OCI-LY3 (cell line): ENCODE measurements at regions not wholly inside any gene's neighbourhood (a gene's known extent, or its start where the extent isn't known, plus 50 kb on each side); places are given as distances from the start of the nearest gene placed in this dataset.

Experiments used
- H2AFZ ChIP-seq: fragments of 200-600, 300-600 bp; shearing (Covaris generic); 2 replicates; pipeline ENCODE4 v1.6.0; 2014; ENCODE audit warnings: antibody characterized with exemption, low read depth, low read length
- H3K27ac ChIP-seq: fragments of 200-600, 300-600 bp; sonication (generic); 2 replicates; pipeline ENCODE4 v1.5.1; 2014; ENCODE audit warnings: mild to moderate bottlenecking, low read length, moderate library complexity, mixed read lengths
- H3K27me3 ChIP-seq: fragments of 200-600, 300-600 bp; sonication (generic); 2 replicates; pipeline ENCODE4 v1.6.1; 2014; ENCODE audit warnings: low read depth, low read length, mixed read lengths
- H3K36me3 ChIP-seq: fragments of 200-600, 300-600 bp; sonication (generic); replicated peaks from 2 replicates; pipeline ENCODE3; 2014; ENCODE audit warnings: low read depth, low read length, mixed read lengths
- H3K4me1 ChIP-seq: fragments of 300-600, 200-600 bp; sonication (generic); 2 replicates; pipeline ENCODE4 v1.6.1; 2014; ENCODE audit warnings: low read length, mixed read lengths
- H3K4me2 ChIP-seq: fragments of 200-600, 300-600 bp; sonication (generic); 2 replicates; pipeline ENCODE4 v1.6.1; 2014; ENCODE audit warnings: low read length, mixed read lengths
- H3K4me3 ChIP-seq: fragments of 300-600, 200-600 bp; sonication (generic); 2 replicates; pipeline ENCODE4 v1.5.1; 2014; ENCODE audit warnings: antibody characterized with exemption, mild to moderate bottlenecking, low read length, moderate library complexity
- H3K79me2 ChIP-seq: fragments of 300-600, 200-600 bp; shearing (Covaris generic); 2 replicates; pipeline ENCODE4 v1.6.1; 2014; ENCODE audit warnings: mild to moderate bottlenecking, low read length, mixed read lengths
- H3K9ac ChIP-seq: fragments of 300-600, 200-600 bp; shearing (Covaris generic); 2 replicates; pipeline ENCODE4 v1.6.0; 2014; ENCODE audit warnings: mild to moderate bottlenecking, low read length, moderate library complexity
- H3K9me3 ChIP-seq: fragments of 200-600, 300-600 bp; shearing (Covaris generic); 2 replicates; pipeline ENCODE4 v1.6.1; 2014; ENCODE audit warnings: low read length, mixed read lengths; ENCODE audit not compliant: insufficient read depth
- H4K20me1 ChIP-seq: fragments of 200-600, 300-600 bp; sonication (generic); 2 replicates; pipeline ENCODE4 v1.6.1; 2016; ENCODE audit warnings: low read length, mixed read lengths; ENCODE audit not compliant: insufficient read depth
- CTCF ChIP-seq: fragments of 200-600, 300-600 bp; sonication (generic); IDR thresholded peaks from 2 replicates; pipeline ENCODE4 v1.5.1; 2014; ENCODE audit warnings: antibody characterized with exemption, low read length, low read depth
- EZH2phosphoT487 ChIP-seq: fragments of 200-600 bp; shearing (Covaris generic); IDR thresholded peaks from 2 replicates; pipeline ENCODE4 v1.6.1; 2018; ENCODE audit warnings: antibody characterized with exemption, mixed run types, low read depth

GRCh38 chr1:219352961-219353651 is 179.4 kb downstream of the LYPLAL1 start:
- Histone ChIP-seq H3K9ac (no peak overlapping the region), H3K4me1 (no peaks in the 10 kb centered on the region), H3K9me3 (no peaks in the 10 kb centered on the region), H3K36me3 (no peaks in the 10 kb centered on the region), H2AFZ (no peak overlapping the region), H3K27ac (no peak overlapping the region), H4K20me1 (no peaks in the 10 kb centered on the region), H3K4me2 (no peak overlapping the region), H3K4me3 (no peak overlapping the region), H3K79me2 (no peaks in the 10 kb centered on the region), H3K27me3 (0 out of 2 replicates have a peak, but pooled peaks cover 2% of the 10 kb centered on the region)
- TF ChIP-seq EZH2phosphoT487 (no peak), CTCF (no peak)

- 0 out of 2 replicates have a peak, but pooled peaks cover 2% of the 10 kb centered on the region for H3K27me3 ChIP-seq
- no peak overlapping the region for H2AFZ ChIP-seq
- no peaks in the 10 kb centered on the region for H3K4me1 ChIP-seq
- peaks cover 16% of the 10 kb centered on the region for H3K9me3 ChIP-seq
- TF ChIP-seq EZH2phosphoT487 = no peak
- TF ChIP-seq CTCF = no peak
- no peak overlapping the region for H3K27ac ChIP-seq
- no peak overlapping the region for H3K4me3 ChIP-seq
- no peak overlapping the region for H3K9ac ChIP-seq
- H4K20me1 ChIP-seq = no peaks in the 10 kb centered on the region
- H3K4me2 ChIP-seq = no peak overlapping the region
- H3K79me2 ChIP-seq = no peaks in the 10 kb centered on the region
- no peaks in the 10 kb centered on the region for H3K36me3 ChIP-seq
These were observed 176.7 kb downstream of the LYPLAL1 start for GRCh38 chr1:219350172-219350931.

- no peak for TF ChIP-seq CTCF
- TF ChIP-seq EZH2phosphoT487 = no peak
- Histone ChIP-seq H3K36me3 (no peaks in the 10 kb centered on the region), H3K9me3 (peaks cover 16% of the 10 kb centered on the region), H3K4me3 (no peak overlapping the region), H3K4me2 (no peak overlapping the region), H3K79me2 (no peaks in the 10 kb centered on the region), H3K27ac (no peak overlapping the region), H3K9ac (no peak overlapping the region), H2AFZ (no peak overlapping the region), H3K27me3 (0 out of 2 replicates have a peak, but pooled peaks cover 2% of the 10 kb centered on the region), H3K4me1 (no peaks in the 10 kb centered on the region), H4K20me1 (no peaks in the 10 kb centered on the region)
These were observed 174.3 kb downstream of the LYPLAL1 start for GRCh38 chr1:219347921-219348391.

GRCh38 chr1:219347376-219347775 is 173.7 kb downstream of the LYPLAL1 start:
- Histone ChIP-seq H3K4me3 (no peak overlapping the region), H3K27ac (no peak overlapping the region), H3K9ac (no peak overlapping the region), H3K27me3 (0 out of 2 replicates have a peak, but pooled peaks cover 2% of the 10 kb centered on the region), H3K9me3 (peaks cover 16% of the 10 kb centered on the region), H4K20me1 (no peaks in the 10 kb centered on the region), H3K4me2 (no peak overlapping the region), H3K36me3 (no peaks in the 10 kb centered on the region), H3K79me2 (no peaks in the 10 kb centered on the region), H3K4me1 (no peaks in the 10 kb centered on the region), H2AFZ (no peak overlapping the region)
- TF ChIP-seq CTCF = no peak
- TF ChIP-seq EZH2phosphoT487 = no peak
